ENCODE measurements at regions not wholly inside any gene's neighbourhood (a gene's known extent, or its start where the extent isn't known, plus 50 kb on each side); places are given as distances from the start of the nearest gene placed in this dataset.

- TF ChIP-seq ZNF281 (CRISPR knock-in tag; IDR thresholded peaks at IDR 0.05): no peak
- no peak for TF ChIP-seq ZMAT4 (CRISPR knock-in tag; IDR thresholded peaks at IDR 0.05)
- no peak for TF ChIP-seq CTCF (IDR thresholded peaks at IDR 0.05)
- TF ChIP-seq MYBL2 (CRISPR knock-in tag; IDR thresholded peaks at IDR 0.05): no peak
- TF ChIP-seq NR2C2 (CRISPR knock-in tag; IDR thresholded peaks at IDR 0.05): no peak
- TF ChIP-seq GABPB1 (CRISPR knock-in tag; IDR thresholded peaks at IDR 0.05): no peak
- no peak for TF ChIP-seq ZNF121 (CRISPR knock-in tag; IDR thresholded peaks at IDR 0.05)
- TF ChIP-seq NFE2L1 (CRISPR knock-in tag; IDR thresholded peaks at IDR 0.05): no peak
- no peak for TF ChIP-seq TP53 (CRISPR knock-in tag; IDR thresholded peaks at IDR 0.05)
- TF ChIP-seq CREB1 (CRISPR knock-in tag; IDR thresholded peaks at IDR 0.05): no peak
- TF ChIP-seq ETV6 (CRISPR knock-in tag; IDR thresholded peaks at IDR 0.05): no peak
- no peak for TF ChIP-seq NFYB (CRISPR knock-in tag; conservative IDR thresholded peaks at IDR 0.05; ENCODE audit: low read depth)
These were observed 1348.0 kb upstream of the PRR20A start for GRCh38 chr13:55792544-55793193.
